ENCODE measurements at regions not wholly inside any gene's neighbourhood (a gene's known extent, or its start where the extent isn't known, plus 50 kb on each side); places are given as distances from the start of the nearest gene placed in this dataset.

- TF ChIP-seq CTCF (IDR thresholded peaks at IDR 0.05; ENCODE audit: poor library complexity, severe bottlenecking) (no peak), TAF1 (IDR thresholded peaks at IDR 0.05; ENCODE audit: low read depth) (no peak), REST (IDR thresholded peaks at IDR 0.05; ENCODE audit: borderline replicate concordance) (no peak), EP300 (conservative IDR thresholded peaks at IDR 0.05; ENCODE audit: poor library complexity, severe bottlenecking) (no peak), POLR2AphosphoS5 (IDR thresholded peaks at IDR 0.05) (no peak)
Observed at GRCh38 chr3:5758699-5759098, 571.2 kb downstream of the EDEM1 start.
